ENCODE measurements at regions not wholly inside any gene's neighbourhood (a gene's known extent, or its start where the extent isn't known, plus 50 kb on each side); places are given as distances from the start of the nearest gene placed in this dataset.

- TF ChIP-seq, protein P1, sequence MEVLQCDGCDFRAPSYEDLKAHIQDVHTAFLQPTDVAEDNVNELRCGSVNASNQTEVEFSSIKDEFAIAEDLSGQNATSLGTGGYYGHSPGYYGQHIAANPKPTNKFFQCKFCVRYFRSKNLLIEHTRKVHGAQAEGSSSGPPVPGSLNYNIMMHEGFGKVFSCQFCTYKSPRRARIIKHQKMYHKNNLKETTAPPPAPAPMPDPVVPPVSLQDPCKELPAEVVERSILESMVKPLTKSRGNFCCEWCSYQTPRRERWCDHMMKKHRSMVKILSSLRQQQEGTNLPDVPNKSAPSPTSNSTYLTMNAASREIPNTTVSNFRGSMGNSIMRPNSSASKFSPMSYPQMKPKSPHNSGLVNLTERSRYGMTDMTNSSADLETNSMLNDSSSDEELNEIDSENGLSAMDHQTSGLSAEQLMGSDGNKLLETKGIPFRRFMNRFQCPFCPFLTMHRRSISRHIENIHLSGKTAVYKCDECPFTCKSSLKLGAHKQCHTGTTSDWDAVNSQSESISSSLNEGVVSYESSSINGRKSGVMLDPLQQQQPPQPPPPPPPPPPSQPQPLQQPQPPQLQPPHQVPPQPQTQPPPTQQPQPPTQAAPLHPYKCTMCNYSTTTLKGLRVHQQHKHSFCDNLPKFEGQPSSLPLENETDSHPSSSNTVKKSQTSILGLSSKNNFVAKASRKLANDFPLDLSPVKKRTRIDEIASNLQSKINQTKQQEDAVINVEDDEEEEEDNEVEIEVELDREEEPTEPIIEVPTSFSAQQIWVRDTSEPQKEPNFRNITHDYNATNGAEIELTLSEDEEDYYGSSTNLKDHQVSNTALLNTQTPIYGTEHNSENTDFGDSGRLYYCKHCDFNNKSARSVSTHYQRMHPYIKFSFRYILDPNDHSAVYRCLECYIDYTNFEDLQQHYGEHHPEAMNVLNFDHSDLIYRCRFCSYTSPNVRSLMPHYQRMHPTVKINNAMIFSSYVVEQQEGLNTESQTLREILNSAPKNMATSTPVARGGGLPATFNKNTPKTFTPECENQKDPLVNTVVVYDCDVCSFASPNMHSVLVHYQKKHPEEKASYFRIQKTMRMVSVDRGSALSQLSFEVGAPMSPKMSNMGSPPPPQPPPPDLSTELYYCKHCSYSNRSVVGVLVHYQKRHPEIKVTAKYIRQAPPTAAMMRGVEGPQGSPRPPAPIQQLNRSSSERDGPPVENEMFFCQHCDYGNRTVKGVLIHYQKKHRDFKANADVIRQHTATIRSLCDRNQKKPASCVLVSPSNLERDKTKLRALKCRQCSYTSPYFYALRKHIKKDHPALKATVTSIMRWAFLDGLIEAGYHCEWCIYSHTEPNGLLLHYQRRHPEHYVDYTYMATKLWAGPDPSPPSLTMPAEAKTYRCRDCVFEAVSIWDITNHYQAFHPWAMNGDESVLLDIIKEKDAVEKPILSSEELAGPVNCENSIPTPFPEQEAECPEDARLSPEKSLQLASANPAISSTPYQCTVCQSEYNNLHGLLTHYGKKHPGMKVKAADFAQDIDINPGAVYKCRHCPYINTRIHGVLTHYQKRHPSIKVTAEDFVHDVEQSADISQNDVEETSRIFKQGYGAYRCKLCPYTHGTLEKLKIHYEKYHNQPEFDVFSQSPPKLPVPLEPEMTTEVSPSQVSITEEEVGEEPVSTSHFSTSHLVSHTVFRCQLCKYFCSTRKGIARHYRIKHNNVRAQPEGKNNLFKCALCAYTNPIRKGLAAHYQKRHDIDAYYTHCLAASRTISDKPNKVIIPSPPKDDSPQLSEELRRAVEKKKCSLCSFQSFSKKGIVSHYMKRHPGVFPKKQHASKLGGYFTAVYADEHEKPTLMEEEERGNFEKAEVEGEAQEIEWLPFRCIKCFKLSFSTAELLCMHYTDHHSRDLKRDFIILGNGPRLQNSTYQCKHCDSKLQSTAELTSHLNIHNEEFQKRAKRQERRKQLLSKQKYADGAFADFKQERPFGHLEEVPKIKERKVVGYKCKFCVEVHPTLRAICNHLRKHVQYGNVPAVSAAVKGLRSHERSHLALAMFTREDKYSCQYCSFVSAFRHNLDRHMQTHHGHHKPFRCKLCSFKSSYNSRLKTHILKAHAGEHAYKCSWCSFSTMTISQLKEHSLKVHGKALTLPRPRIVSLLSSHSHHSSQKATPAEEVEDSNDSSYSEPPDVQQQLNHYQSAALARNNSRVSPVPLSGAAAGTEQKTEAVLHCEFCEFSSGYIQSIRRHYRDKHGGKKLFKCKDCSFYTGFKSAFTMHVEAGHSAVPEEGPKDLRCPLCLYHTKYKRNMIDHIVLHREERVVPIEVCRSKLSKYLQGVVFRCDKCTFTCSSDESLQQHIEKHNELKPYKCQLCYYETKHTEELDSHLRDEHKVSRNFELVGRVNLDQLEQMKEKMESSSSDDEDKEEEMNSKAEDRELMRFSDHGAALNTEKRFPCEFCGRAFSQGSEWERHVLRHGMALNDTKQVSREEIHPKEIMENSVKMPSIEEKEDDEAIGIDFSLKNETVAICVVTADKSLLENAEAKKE (CRISPR knock-in tag; IDR thresholded peaks at IDR 0.05) = no peak
- TF ChIP-seq POLR2AphosphoS5 (IDR thresholded peaks at IDR 0.05; ENCODE audit: low read depth) (no peak), JUNB (IDR thresholded peaks at IDR 0.05; ENCODE audit: unreplicated experiment) (no peak), REST (IDR thresholded peaks at IDR 0.05; ENCODE audit: unreplicated experiment) (no peak)
Observed at GRCh38 chr4:135552131-135552530, 1350.5 kb upstream of the PABPC4L start (continued).

- no peak overlapping the region for H3K27ac ChIP-seq (ENCODE audit: low read depth)
- H3K4me1 ChIP-seq (ENCODE audit: insufficient read depth) = no peaks in the 10 kb centered on the region
- H3K4me3 Mint-ChIP-seq = no peak overlapping the region
- H3F3A ChIP-seq (replicated peaks; ENCODE audit: low read depth) = no peaks in the 10 kb centered on the region
- no peaks in the 10 kb centered on the region for H3K9me3 Mint-ChIP-seq
- no peaks in the 10 kb centered on the region for H3K27me3 Mint-ChIP-seq (ENCODE audit: insufficient read depth, low read depth, poor library complexity)
- H3K27me3 ChIP-seq (ENCODE audit: insufficient read depth) = no peaks in the 10 kb centered on the region
- no peak overlapping the region for H3K4me3 ChIP-seq
- no peaks in the 10 kb centered on the region for H3K4me1 Mint-ChIP-seq
- no peaks in the 10 kb centered on the region for H3K79me2 ChIP-seq (replicated peaks; ENCODE audit: insufficient read depth)
- no peaks in the 10 kb centered on the region for H3K36me3 Mint-ChIP-seq (ENCODE audit: low read depth)
- no peaks in the 10 kb centered on the region for H4K20me1 ChIP-seq (replicated peaks; ENCODE audit: insufficient read depth)
- ATAC-seq = no peak
- no peak overlapping the region for H3K4me2 ChIP-seq
- no peak for DNase-seq (ENCODE audit: low spot score)
- no peaks in the 10 kb centered on the region for H3K36me3 ChIP-seq (ENCODE audit: insufficient read depth)
- H3K9me2 ChIP-seq (ENCODE audit: insufficient read depth) = no peaks in the 10 kb centered on the region
- no peak overlapping the region for H2AFZ ChIP-seq
- H3K27ac Mint-ChIP-seq = no peak overlapping the region
- no peak for TF ChIP-seq REST (IDR thresholded peaks at IDR 0.05; ENCODE audit: unreplicated experiment)
- no peak for TF ChIP-seq ETS1 (IDR thresholded peaks at IDR 0.05)
- no peak for TF ChIP-seq JUNB (IDR thresholded peaks at IDR 0.05; ENCODE audit: unreplicated experiment)
- no peak for TF ChIP-seq ZNF114 (CRISPR knock-in tag; IDR thresholded peaks at IDR 0.05)
Observed at GRCh38 chr4:135548711-135549110, 1347.1 kb upstream of the PABPC4L start.
